ENCODE measurements at regions not wholly inside any gene's neighbourhood (a gene's known extent, or its start where the extent isn't known, plus 50 kb on each side); places are given as distances from the start of the nearest gene placed in this dataset.

DNA sequence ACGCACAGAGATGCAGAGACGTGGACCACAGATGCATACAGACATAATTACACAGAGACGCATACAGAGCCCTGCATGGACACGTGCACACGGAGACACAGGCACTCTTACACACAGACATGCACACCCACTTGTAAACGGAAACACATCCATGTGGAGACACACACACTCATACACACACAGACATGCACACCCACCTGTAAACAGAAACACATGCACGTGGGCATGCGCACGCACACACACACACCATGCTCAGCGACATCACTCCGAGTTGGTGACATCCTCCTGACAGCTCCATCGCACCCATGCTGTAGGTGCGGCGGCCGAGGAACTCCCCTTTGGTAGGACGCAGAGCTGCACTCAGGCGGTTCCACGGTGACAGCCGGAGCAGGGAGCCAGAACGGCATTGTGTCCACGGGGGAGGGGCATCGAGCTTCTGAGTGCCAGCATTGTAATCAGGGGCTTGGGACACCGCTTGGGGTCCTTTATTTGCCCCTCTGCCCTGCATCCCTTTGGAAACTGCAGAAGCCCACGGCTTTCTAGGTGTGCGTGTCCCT lies 233.5 kb downstream of the RBFOX3 start:
- no peak overlapping the region for H3K4me3 ChIP-seq (ENCODE audit: low read depth, low read length)

DNA sequence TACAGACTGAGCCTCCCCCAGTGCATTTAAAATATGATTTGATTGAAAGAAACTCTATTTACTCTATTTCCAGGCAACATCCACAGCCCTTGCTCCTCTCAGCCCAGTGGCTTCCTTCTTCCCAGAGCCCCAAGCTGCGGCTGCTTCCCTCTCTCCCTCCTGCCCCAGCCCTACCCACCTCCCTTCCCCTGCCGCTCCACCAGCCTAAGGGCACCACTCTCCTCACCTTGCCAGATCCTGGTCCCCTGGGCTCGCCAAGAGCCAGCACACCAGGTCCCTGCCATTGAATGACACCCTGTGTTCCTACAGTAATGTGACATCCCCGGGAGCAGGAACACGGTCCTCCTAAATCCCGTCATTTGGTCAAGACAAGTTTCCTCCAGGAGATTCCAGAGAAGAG lies 236.0 kb downstream of the RBFOX3 start:
- no peak overlapping the region for H3K4me3 ChIP-seq (ENCODE audit: low read depth, low read length)

DNA sequence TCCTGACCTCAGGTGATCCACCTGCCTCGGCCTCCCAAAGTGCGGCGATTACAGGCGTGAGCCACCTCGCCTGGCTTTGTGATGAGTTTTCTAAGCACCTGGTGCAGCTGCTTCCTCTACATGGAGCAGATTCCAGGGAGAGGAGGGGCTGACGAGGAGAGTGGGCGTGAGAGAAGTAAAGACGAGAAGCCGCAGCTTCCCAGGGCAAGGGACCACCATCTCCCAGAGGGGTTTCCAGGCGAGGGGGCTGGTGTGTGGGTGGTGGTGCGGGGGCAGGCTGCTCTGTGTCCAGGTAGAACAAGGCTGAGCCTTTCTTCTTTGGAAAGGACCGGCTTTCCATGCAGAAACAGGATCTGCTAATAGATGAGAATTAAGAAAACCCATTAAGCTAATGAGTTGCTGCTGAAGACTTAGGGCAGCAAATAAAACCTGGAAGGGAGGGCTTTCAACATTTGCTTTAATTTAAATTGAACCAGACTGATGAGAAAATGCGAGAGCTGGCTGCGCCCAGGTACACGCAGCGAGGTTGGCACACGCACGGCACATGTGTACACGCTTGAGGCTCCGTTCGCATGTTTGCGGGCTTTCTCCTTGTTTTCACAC lies 236.7 kb downstream of the RBFOX3 start:
- no peak overlapping the region for H3K4me3 ChIP-seq (ENCODE audit: low read depth, low read length)

GRCh38 chr17:79372470-79373238 lies 238.2 kb downstream of the RBFOX3 start:
- H3K4me3 ChIP-seq (ENCODE audit: low read depth, low read length): no peak overlapping the region

DNA sequence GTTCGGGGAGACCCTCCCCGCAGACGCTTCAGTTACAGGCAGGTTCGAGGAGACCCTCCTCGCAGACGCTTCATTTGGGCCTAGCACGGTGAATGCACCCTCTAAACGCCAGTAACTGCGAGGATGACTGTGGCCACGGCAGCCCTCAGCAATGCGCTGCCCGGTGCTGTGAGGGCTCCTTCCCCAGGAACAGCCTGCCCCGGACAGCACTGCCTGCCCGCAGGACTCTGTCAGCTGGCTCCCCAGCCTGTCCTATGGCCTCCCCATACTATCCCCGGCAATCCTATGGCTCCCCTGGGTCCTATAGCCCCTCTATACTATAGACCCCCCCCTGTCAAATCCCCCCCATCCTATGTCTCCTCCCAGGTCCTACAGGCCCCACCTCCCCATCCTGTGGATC lies 238.9 kb downstream of the RBFOX3 start:
- H3K4me3 ChIP-seq (ENCODE audit: low read depth, low read length): no peak overlapping the region

DNA sequence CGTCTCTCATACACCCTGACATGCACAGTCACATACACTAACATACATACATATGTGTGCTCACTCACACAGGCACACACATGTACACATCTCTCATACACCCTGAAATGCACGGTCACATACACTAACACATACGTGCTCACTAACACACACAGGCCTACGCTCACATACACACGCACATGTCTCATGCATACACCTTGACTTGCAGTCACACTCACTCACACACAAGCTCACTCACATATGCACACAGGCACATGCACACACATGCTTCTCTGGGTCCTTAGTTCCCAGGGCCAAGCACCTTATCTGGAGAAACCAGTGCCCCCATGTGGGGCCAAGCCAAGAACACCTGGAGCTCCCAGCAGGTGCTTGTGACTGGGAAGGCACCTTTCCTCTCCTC lies 240.3 kb downstream of the RBFOX3 start:
- no peak overlapping the region for H3K4me3 ChIP-seq (ENCODE audit: low read depth, low read length)

DNA sequence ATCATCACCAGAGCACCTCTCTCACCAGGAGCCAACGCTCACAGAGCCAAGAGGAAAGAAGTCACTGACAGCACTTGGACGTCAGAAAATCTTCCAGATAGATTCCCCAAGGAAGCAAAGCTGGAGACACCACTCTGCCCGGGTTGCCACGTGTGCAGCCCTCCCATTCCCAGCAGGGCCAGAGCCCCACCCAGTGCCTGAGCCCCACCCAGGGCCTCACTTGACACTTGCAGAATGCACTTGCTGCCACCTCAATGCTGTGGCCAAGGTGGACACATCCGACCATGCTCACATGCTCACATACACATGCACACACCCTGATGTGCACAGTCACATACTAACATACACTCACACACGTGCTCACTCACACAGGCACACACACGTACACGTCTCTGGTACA lies 240.7 kb downstream of the RBFOX3 start:
- H3K4me3 ChIP-seq (ENCODE audit: low read depth, low read length): no peak overlapping the region

DNA sequence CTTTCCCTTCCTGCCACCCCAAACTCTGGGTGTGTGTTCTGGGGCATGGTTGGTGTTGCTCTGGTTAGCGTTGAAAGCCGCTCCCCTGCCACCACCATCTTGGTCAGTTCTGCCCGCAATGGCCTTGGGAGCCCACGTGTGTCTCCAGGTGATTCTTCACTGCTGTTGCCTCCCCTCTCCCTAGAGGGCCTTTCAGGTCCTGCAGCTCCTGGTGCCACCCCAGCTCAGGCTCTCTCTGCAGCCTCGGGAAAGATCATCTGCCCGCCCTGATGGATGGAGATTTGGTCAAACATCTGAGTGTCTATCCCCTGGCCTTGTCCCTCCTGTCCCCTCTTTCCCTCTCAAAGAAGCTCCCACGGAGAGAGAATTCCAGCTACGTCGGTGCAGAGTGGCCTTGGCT lies 241.3 kb downstream of the RBFOX3 start:
- no peak overlapping the region for H3K4me3 ChIP-seq (ENCODE audit: low read depth, low read length)

GRCh38 chr17:79369001-79369400 lies 241.8 kb downstream of the RBFOX3 start:
- H3K4me3 ChIP-seq (ENCODE audit: low read depth, low read length): no peak overlapping the region

DNA sequence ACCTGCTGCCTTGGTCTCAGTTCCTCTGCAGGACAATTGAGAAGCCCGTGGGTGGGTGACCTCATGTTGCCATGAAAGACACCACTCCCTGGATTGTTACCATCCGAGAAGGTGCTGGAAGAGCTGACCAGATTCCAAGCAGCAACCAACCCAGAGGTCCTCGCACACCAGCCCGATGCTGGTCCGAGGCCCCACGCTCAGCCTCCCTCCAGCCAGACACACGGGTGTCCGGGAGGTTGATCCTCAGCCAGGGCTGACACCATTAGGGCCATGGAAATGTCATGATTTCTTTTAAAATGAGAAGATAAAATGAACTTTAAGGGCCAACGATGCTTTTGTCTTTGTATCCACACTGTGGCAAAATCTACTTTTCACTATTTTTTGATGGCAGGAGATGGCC lies 242.3 kb downstream of the RBFOX3 start:
- H3K4me3 ChIP-seq (ENCODE audit: low read depth, low read length): no peak overlapping the region

GRCh38 chr17:79366988-79367571 lies 243.8 kb downstream of the RBFOX3 start:
- H3K4me3 ChIP-seq (ENCODE audit: low read depth, low read length): no peak overlapping the region

DNA sequence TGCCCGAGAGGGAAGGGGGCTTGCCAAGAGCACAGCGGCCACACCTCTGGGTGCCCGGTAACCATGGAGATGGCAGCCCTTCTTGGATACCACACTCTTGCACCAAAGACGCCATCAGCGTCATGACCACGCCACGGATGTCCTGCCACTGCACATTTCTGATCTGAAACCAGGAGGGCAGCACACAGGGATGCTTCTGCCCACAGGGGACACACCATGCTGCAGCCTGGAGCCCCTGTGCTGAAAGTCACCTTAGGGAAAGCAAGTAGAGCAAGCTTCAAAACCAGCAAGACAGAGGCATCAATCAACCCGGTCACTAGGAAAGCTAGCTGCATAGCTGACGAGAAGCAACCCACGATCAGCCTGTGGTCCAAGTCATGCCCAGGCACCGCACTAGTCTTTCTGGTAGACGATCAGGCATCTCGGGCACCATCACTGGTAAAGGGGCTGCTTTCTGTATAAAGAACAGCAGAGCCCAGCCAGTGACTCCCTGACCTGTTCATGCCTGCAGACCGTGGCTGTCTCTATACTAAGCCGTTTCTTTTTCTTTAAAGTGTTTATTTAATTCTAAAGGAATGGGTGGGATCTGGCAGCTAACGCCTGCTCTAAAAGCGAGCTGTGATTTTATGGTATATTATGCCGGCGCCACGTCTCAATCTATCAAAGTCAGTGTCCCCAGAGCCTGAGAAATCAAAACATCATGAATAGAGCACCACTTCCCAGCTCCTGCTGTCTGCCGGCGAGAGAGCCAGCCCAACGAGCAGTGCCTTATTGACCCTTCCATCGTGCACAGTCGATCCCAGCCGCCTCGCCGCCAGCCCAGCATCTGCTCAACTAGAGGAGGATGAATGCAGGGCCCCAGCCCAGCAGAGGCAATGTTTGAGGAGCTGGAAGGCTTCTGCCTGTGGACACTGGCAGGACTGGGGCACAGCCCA lies 244.7 kb downstream of the RBFOX3 start:
- no peak overlapping the region for H3K4me3 ChIP-seq (ENCODE audit: low read depth, low read length)

DNA sequence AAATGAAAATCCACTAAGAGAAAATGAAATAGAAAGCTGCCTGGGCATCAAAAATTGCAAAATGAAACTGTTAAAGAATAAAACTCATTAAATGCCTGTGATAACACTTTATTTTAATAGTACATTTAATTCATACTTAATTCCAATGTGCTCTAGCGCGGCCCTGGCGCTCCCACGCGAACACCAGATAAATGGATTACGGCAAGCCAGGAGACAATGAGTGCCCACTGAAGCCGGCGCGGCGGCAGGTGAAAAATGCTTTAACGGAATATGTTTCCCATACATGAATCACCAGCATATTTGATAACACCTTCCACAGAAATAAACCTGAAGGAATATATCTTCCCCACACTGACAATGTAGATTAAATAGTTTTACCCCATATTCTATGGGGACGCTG lies 245.5 kb downstream of the RBFOX3 start:
- no peak overlapping the region for H3K4me3 ChIP-seq (ENCODE audit: low read depth, low read length)

DNA sequence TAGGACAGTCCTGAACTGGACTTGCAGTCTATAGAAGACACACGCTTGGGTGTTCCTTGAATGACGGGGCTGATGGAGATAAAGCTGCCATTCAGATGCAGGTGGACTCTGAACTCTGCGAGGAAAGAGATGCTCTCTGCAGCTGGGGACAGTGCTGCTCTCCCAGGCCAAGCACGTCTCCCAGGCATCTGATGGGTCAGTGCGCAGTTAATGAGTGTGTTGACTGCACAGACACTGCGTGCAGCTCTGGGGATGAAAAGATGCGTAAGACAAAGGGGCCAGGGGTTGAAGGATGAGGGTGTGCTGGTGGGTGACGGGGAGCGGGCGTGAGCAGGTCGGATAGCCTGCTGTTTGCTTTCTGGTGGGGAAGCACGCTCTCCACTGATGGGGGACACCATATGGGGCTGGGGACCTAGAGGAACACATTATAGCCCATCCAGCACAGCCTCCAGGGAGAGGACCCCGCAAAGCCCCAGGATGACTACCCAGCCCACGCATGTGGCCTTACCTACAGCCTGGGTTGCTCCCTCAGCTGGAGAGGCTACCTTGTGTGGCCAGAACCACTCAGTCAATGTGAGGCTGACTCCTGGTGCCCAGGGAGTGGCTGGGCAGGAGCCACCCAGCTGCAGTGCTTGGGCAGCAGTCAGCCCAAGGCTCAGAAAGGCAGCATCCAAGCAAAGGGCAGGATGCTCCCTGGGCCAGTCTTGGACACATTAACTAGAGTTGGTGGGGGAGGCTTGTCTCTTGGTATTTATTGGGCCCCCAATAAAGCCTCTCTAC lies 246.3 kb downstream of the RBFOX3 start:
- no peak overlapping the region for H3K4me3 ChIP-seq (ENCODE audit: low read depth, low read length)

DNA sequence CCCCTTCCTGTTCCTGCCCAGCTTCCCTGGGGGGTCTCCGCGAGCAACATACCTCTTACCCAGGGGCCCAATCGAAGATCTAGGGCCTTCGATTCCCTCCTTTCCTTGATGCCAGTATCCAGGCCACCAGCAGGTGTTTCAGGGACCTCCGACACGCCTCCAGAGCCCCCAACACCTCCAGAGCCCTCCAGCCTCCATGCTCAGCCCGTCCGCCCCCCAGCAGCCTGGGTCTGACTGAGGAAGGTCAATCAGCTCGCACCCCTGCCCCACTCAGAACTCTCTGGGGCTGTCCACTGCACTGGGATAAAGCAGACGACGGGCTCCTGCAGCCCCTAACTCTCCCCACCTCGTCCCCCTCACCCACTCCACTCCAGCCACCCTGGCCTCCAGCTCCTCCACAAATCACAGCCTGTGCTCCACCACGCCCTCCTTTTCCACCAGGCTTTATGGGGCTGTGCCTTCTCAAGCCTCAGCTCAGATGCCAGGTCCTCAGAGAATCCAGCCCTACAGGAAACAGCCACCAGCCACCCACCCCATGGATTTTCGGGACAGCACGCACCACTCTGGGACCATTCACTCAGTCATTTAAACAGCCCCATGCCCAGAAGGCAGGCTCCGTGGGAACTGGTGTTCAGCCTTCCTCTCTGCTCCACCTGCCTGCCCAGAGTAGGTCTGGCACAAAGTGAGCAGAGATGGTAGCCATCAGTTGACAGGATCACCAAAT lies 247.1 kb downstream of the RBFOX3 start:
- H3K4me3 ChIP-seq (ENCODE audit: low read depth, low read length): no peak overlapping the region

DNA sequence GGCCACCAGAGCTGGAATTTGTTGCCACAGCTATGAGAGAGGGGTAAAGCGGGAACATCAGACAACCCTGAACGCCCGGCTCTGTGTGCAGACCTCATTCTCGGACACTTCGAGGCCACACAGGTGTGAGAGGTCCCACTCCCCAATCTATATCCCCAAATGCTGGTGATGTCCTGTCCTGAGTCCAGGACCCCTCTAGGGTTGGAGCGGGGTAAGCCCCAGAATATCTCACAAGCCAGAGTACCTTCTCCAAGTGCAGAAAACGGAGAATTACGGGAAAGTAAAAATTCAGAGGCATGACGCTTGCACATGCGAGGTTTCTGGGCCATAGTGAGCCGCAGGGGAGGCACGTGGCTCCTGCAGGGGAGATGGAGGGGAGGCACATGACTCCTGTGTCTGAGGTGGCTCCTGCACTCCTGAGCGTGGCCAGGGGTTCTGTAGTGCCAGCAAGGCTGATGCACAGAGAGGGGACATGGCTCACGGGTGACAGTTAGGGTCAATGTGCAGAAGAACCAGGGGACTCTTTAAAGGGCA lies 248.0 kb downstream of the RBFOX3 start:
- no peak overlapping the region for H3K4me3 ChIP-seq (ENCODE audit: low read depth, low read length)

- H3K4me3 ChIP-seq (ENCODE audit: low read depth, low read length): no peak overlapping the region
These were observed 248.7 kb downstream of the RBFOX3 start for GRCh38 chr17:79361873-79362771.

DNA sequence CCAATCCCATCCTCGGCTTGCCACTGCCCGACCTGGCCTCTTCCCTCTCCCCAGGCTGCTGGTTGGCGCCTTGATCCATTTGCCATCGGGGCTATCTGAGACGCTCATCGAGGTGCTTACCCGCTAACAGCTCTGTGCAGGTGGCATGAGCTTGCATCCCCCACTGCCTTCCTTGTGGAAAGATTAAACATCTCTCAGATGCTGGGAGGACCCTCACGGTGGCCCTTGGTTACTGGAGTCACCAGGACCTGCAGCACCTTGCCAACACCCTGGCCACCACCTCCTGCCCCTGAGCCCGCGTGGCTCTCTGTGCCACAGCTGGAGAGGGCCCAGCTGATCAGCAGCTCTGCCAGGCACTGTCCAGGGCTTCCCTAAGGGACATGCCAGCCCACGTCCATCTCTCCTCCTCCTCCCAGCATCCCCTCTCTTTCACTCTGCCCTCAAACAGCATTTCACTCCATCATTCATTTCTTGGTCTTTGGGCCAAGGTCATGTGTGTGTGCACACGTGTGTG lies 249.6 kb downstream of the RBFOX3 start:
- no peak overlapping the region for H3K4me3 ChIP-seq (ENCODE audit: low read depth, low read length)
